Epithelial cell of proximal tubule (primary cell): ENCODE measurements at regions not wholly inside any gene's neighbourhood (a gene's known extent, or its start where the extent isn't known, plus 50 kb on each side); places are given as distances from the start of the nearest gene placed in this dataset.

Experiments
- DNase-seq: peaks from one replicate; pipeline ENCODE4 v3.0.0-alpha.2; 2011; ENCODE audit warnings: low read depth
- H3K4me3 ChIP-seq: 2 replicates; pipeline ENCODE4 v1.5.1; 2011; ENCODE audit warnings: low read depth, mild to moderate bottlenecking, low read length
- TF ChIP-seq, protein P1 (sequence below): conservative IDR thresholded peaks from 2 replicates; pipeline ENCODE4 v1.5.1; 2012; ENCODE audit warnings: low read depth, mild to moderate bottlenecking, low read length

DNA sequence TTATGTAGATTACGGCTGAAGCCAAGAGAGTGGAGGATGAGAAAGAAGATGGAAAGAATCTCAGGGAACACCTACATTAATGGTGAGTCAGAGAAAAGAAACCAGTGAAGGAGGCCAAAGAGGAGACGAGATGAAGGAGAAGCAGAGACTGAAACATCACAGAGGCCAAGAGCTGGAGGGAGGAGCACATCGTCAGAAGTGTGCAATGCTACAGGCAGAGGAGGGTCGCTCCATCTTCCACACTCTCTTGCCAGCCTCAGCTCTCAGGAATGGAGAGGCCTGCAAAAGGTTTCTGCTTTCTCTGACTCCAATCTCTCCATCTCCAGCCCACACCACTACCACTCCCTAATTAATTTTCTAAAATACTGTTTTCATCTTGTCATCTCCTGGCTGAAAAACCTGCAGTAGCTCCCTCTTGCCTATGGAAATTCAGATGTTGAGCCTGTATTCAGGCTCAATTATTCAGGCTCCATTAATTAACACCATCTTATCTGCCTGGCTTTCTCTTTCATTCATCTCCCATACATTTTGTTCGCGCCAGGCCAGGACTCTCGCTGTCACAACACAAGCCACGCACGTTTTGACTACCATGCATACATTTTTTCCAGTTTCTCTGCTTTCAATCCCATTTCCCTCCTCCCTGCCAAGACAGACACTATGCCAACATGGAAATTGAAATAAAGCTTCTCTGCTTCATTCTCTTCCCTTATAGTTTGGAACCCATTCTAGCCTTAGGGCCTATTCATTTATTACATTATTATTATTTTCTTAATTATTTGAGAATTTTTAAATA is 165.8 kb downstream of the INHBA start:
- TF ChIP-seq, protein P1, sequence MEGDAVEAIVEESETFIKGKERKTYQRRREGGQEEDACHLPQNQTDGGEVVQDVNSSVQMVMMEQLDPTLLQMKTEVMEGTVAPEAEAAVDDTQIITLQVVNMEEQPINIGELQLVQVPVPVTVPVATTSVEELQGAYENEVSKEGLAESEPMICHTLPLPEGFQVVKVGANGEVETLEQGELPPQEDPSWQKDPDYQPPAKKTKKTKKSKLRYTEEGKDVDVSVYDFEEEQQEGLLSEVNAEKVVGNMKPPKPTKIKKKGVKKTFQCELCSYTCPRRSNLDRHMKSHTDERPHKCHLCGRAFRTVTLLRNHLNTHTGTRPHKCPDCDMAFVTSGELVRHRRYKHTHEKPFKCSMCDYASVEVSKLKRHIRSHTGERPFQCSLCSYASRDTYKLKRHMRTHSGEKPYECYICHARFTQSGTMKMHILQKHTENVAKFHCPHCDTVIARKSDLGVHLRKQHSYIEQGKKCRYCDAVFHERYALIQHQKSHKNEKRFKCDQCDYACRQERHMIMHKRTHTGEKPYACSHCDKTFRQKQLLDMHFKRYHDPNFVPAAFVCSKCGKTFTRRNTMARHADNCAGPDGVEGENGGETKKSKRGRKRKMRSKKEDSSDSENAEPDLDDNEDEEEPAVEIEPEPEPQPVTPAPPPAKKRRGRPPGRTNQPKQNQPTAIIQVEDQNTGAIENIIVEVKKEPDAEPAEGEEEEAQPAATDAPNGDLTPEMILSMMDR, result no peak
- no peak for DNase-seq
- H3K4me3 ChIP-seq, result no peak overlapping the region

DNA sequence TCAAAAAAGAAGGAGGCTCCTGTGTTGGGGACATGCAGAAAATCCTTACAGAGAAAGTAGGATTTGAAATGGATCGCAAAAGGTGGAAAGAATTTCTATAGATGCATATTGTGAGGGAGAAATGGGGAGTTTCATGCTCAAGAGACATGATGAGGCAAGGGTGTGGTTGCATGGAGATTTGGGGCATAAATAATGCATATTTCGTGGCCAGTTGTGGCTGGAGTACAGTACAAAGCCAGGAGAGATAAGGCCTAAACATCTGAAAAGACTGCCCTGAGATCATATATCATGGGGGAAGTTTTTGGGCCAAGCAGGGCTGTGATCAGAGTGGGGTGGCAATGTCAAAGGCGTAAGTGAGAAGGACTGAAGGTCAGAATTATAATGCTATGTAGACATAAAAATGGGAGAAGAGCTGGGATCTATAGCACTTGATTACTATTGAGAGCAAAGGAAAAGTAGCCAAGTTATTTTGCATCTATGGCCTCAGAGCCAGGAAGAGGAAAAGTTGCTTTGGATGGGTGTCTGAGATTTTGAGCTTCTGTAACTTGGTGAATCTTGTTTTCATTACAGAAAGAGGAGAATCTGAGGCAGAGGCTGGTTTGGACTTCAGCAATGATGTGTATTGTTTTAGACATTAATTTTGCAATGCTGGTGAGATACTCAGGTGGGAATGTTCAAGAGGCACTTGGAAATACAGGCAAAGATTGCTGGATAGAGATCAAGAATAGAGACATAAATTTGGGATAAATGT is 166.6 kb downstream of the INHBA start:
- TF ChIP-seq, protein P1, result no peak
- DNase-seq, result no peak
- no peak overlapping the region for H3K4me3 ChIP-seq

DNA sequence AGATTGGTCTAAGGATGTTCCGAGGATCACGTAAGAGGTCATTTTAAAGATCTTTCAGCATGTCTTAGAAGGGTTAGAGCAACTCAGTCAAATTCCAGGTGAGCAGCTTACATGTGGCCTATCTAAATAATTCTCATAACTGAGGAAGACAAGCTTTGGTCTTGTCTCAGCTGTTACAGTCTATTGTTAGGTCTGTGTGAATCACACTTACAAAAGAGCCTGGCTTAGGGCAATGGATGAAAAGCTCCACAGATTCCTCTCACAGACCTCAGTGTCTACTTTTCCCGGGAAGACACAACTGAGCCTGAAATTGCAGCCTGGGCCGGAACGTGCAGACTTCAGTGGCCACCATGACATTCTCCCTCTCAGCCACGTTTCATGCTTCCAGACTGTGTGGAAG is 173.1 kb downstream of the INHBA start:
- DNase-seq, result no peak
- TF ChIP-seq, protein P1, result no peak
- H3K4me3 ChIP-seq, result no peak overlapping the region

DNA sequence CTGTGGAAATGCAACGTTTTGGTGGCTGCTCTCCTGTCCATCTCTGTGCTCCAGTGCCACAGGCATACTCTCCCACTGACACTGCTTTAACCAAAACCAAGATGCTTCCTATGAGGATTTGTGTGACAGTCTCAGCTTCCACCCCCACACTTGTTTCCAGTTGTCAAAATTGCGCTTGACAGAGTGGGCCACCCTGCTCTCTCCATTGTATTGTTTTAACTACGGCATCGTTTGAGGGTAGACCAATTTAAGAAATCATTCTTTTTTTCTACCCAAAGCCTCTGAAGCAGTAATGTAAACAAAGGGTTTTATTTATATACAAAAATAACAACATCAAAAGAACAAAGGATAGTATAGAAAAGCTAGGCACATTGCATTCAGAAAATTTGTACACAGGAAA is 178.0 kb downstream of the INHBA start:
- no peak overlapping the region for H3K4me3 ChIP-seq
- DNase-seq, result no peak

DNA sequence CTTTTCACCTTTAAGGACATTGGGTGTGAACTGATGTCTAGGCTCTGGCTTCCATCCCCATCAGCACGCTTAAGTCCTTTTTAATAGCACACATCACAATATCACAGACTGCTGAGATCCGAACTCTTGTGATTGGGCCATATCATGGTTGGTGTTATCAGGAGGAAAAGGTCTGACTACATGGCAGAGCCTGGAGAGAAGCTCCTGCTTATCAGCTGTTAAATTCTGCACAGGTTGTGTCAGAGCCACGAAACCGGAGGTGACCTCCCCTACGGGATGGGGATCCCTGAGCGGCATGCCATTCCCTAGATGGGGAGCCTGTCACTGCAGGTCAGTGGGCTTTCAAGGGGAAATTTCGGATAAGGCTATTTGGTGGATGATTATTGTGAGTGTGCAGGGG is 182.4 kb downstream of the INHBA start:
- TF ChIP-seq, protein P1, result no peak
- DNase-seq, result no peak
- H3K4me3 ChIP-seq, result no peak overlapping the region

More for the DNA sequence above, 178.0 kb downstream of the INHBA start:
- TF ChIP-seq, protein P1, result no peak

DNA sequence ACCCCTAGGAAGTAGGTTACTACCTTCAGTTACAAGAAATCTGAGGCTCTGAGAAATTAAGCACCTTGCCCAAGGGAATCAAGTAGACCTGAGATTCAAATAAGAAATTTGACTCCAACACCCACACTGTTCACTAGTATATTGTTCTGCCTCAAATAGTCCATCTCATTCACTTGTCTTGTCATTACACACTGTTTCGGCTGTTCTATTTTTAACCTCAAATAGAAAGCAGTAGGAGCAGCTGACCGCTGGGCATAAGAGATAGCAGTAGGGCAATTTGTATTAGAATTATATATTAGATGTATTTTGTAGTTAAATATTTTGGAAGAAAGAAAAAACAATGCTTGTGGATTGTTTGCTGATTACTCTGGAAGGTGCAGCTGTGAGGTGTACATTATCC is 185.1 kb downstream of the INHBA start:
- no peak overlapping the region for H3K4me3 ChIP-seq
- no peak for DNase-seq
- TF ChIP-seq, protein P1, result no peak
